ENCODE measurements at regions not wholly inside any gene's neighbourhood (a gene's known extent, or its start where the extent isn't known, plus 50 kb on each side); places are given as distances from the start of the nearest gene placed in this dataset.

DNA sequence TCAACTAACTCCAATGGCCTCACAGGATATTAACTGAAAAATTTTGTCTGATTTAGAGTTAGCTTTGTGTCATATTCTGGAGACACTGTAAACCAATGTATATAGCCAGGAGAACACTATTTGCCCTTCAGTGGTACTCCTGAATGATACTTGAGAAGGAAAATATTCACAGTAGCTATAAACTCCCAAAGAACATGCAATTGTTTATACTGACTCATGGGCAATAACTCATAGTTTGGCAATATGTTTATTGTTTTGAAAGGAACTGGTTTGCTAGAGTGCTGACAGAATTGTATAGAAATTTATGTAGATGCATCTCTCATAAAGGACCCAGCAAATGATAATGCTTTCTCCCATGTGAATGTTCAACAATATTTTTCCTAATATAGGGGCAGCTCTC, 537.6 kb downstream of the PLOD2 start:
- Mint-ChIP-seq H3K4me1 (no peaks in the 10 kb centered on the region), H3K36me3 (ENCODE audit: low read depth) (no peaks in the 10 kb centered on the region), H3K27me3 (ENCODE audit: insufficient read depth) (no peaks in the 10 kb centered on the region), H3K9me3 (no peaks in the 10 kb centered on the region), H3K4me3 (no peak overlapping the region), H3K27ac (no peak overlapping the region)
- H3K4me3 ChIP-seq (ENCODE audit: low read length) = no peak overlapping the region
- H3K9ac ChIP-seq (ENCODE audit: extremely low read depth, low read length, poor library complexity, severe bottlenecking) = no peak overlapping the region
- no peak for TF ChIP-seq CTCF (conservative IDR thresholded peaks at IDR 0.05)
- no peaks in the 10 kb centered on the region for H3K9me3 ChIP-seq (ENCODE audit: control insufficient read depth, low read length)
- no peaks in the 10 kb centered on the region for H3K4me1 ChIP-seq (ENCODE audit: control insufficient read depth, insufficient read depth, low read length)
- H3K36me3 ChIP-seq (ENCODE audit: control insufficient read depth, insufficient read depth, low read length) = no peaks in the 10 kb centered on the region
- H3K27me3 ChIP-seq (ENCODE audit: control insufficient read depth, insufficient read depth, low read length, poor library complexity, severe bottlenecking) = no peaks in the 10 kb centered on the region
- DNase-seq = no peak
- no peak overlapping the region for H3K27ac ChIP-seq (ENCODE audit: low read depth, low read length)

- Histone ChIP-seq H3K9ac (ENCODE audit: extremely low read depth, low read length, poor library complexity, severe bottlenecking) (no peak overlapping the region), H3K36me3 (ENCODE audit: control insufficient read depth, insufficient read depth, low read length) (no peaks in the 10 kb centered on the region), H3K27ac (ENCODE audit: low read depth, low read length) (no peak overlapping the region), H3K27me3 (ENCODE audit: control insufficient read depth, insufficient read depth, low read length, poor library complexity, severe bottlenecking) (no peaks in the 10 kb centered on the region), H3K4me3 (ENCODE audit: low read length) (no peak overlapping the region), H3K4me1 (ENCODE audit: control insufficient read depth, insufficient read depth, low read length) (no peaks in the 10 kb centered on the region), H3K9me3 (ENCODE audit: control insufficient read depth, low read length) (peaks cover 13% of the 10 kb centered on the region)
- no peaks in the 10 kb centered on the region for H3K27me3 Mint-ChIP-seq (ENCODE audit: insufficient read depth)
- H3K36me3 Mint-ChIP-seq (ENCODE audit: low read depth) = peaks cover 2% of the 10 kb centered on the region
- no peaks in the 10 kb centered on the region for H3K4me1 Mint-ChIP-seq
- no peak overlapping the region for H3K27ac Mint-ChIP-seq
- H3K4me3 Mint-ChIP-seq = no peak overlapping the region
- no peak for TF ChIP-seq CTCF (conservative IDR thresholded peaks at IDR 0.05)
- DNase-seq = no peak
- H3K9me3 Mint-ChIP-seq = peaks cover 15% of the 10 kb centered on the region
Observed at GRCh38 chr3:145628211-145628610, 532.8 kb downstream of the PLOD2 start.

DNA sequence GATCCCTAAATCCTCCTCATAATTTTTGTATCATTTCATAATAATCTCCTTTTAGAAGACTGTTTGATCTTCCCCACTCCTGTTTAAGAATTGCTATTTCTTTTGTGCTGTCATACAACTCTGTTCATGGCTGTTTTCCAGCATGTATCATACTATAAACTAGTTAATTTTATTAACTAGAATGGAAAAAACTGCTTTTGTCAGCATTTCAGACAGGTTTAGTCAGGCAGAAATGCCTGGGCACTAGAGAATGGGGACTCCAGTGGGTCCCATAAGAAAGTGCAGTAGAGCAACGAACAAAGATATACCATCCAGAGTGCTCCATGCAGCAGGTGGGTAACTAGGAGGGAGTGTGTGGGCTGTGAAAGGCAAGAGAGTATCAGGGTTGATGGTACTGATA, 523.9 kb downstream of the PLOD2 start:
- Histone ChIP-seq H3K9ac (ENCODE audit: extremely low read depth, low read length, poor library complexity, severe bottlenecking) (no peak overlapping the region), H3K4me3 (ENCODE audit: low read length) (no peak overlapping the region), H3K4me1 (ENCODE audit: control insufficient read depth, insufficient read depth, low read length) (no peaks in the 10 kb centered on the region), H3K9me3 (ENCODE audit: control insufficient read depth, low read length) (peaks cover 1% of the 10 kb centered on the region), H3K27ac (ENCODE audit: low read depth, low read length) (no peak overlapping the region), H3K36me3 (ENCODE audit: control insufficient read depth, insufficient read depth, low read length) (no peaks in the 10 kb centered on the region), H3K27me3 (ENCODE audit: control insufficient read depth, insufficient read depth, low read length, poor library complexity, severe bottlenecking) (no peaks in the 10 kb centered on the region)
- Mint-ChIP-seq H3K27ac (no peak overlapping the region), H3K36me3 (ENCODE audit: low read depth) (no peaks in the 10 kb centered on the region), H3K9me3 (peaks cover 6% of the 10 kb centered on the region), H3K4me3 (no peak overlapping the region), H3K4me1 (no peaks in the 10 kb centered on the region), H3K27me3 (ENCODE audit: insufficient read depth) (no peaks in the 10 kb centered on the region)
- WGBS, 2 experiments (ENCODE audit: insufficient coverage in 1 of 2, insufficient read length in 1 of 2) = 95% methylated on average over 1 of the region's 1 CpG; no CpG with 5 or more reads in 1 of the 2 experiments
- TF ChIP-seq CTCF (conservative IDR thresholded peaks at IDR 0.05) = no peak
- no peak for DNase-seq
